ENCODE measurements at regions not wholly inside any gene's neighbourhood (a gene's known extent, or its start where the extent isn't known, plus 50 kb on each side); places are given as distances from the start of the nearest gene placed in this dataset.

DNA sequence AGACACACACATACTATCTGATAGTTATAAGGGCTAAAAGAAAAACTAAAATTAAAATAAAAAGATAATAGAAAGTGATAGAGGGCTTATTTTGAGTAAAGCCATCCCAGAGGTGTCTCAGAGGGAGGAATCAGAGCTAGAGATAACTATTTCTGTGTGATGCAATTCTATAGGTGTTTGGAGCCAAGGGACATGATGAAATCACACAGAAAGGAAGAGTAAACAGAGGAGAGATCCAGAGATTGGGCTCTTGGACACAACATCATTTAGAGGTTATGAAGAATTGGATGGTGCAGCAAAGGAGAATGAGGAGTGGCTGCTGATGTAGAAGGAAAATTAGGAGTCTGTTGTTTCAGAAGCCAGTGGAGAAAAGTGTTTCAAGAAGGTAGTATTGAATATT is 393.5 kb downstream of the DIRAS2 start:
- H3K9me3 Mint-ChIP-seq: no peaks in the 10 kb centered on the region
- no peak overlapping the region for H3K4me3 Mint-ChIP-seq
- H3K27ac Mint-ChIP-seq: no peak overlapping the region

DNA sequence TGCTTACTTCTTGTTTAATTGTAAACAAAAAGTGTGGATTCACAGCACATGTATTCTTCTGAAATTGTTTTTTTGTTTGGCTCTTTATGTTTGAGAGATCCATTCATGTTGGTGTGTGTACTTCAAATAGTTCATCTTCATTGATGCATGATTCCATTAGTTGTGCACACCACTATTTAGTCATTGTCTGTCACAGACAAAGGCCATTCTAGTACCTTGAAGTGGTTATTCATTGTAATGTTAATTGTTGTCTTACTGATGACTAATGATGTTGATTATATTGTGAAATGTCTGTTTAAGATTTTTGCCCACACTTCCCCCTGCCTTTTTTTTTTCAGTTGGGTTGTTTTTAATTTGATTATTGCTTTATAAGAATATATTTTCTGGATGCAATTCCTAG is 391.3 kb downstream of the DIRAS2 start:
- no peaks in the 10 kb centered on the region for H3K36me3 Mint-ChIP-seq (ENCODE audit: low read depth)
- peaks cover 4% of the 10 kb centered on the region for H3K27me3 Mint-ChIP-seq
- H3K4me1 Mint-ChIP-seq (ENCODE audit: low read depth): no peaks in the 10 kb centered on the region
- no peak overlapping the region for H3K4me3 Mint-ChIP-seq
- H3K27ac Mint-ChIP-seq: no peak overlapping the region
- H3K9me3 Mint-ChIP-seq: no peaks in the 10 kb centered on the region

More for the DNA sequence above, 393.5 kb downstream of the DIRAS2 start:
- no peaks in the 10 kb centered on the region for H3K36me3 Mint-ChIP-seq (ENCODE audit: low read depth)
- H3K4me1 Mint-ChIP-seq (ENCODE audit: low read depth): no peaks in the 10 kb centered on the region
- H3K27me3 Mint-ChIP-seq: peaks cover 4% of the 10 kb centered on the region

- H3K27ac Mint-ChIP-seq: no peak overlapping the region
- H3K4me1 Mint-ChIP-seq (ENCODE audit: low read depth): no peaks in the 10 kb centered on the region
- peaks cover 9% of the 10 kb centered on the region for H3K9me3 Mint-ChIP-seq
- H3K36me3 Mint-ChIP-seq (ENCODE audit: low read depth): no peaks in the 10 kb centered on the region
- H3K27me3 Mint-ChIP-seq: peaks cover 12% of the 10 kb centered on the region
- H3K4me3 Mint-ChIP-seq: no peak overlapping the region
Observed at GRCh38 chr9:90256345-90256744, 386.3 kb downstream of the DIRAS2 start.

DNA sequence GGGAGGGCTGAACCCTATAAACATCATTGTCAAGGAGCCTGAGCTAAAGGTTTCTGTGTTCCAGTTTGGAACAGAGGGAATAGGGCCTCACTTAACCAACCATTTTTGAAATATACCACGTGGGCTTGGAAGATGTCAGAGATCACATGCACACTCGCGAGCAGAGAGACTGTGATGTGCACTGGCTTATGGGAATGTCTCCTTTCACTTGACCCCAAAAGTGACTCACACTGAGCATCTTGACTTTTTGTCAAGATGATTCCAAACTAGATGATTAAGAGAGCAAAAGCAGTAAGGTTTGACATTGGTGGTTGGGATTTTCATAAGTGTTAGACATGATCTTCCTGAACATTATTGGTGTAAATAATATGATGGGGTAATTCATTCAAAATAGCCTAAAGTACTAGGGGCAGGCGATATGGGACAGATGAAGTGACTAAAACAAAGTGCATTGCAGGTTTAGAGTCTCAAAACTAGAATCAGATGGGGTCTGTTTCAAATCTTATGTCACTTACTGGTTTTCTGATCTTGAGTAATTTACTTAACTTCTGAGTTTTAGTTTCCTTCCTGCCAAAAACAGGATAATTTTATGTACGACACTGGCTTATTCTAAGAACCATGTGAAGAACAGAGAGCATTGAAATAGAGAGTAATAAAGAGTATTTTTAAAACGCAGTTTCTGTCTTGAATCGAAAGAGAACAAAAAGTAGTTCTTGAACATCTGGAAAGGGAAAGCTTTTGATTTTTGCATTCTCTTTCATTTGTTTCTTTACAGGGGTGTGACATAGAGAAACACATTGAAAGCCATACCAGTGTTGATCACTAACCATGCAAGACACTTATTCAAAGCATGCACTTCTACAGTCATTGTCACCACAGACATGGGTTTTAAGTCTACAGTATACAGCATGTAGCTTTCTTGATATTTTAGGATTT is 383.0 kb downstream of the DIRAS2 start:
- Mint-ChIP-seq H3K9me3 (peaks cover 14% of the 10 kb centered on the region), H3K27ac (no peak overlapping the region), H3K4me1 (ENCODE audit: low read depth) (no peaks in the 10 kb centered on the region), H3K4me3 (no peak overlapping the region), H3K36me3 (ENCODE audit: low read depth) (no peaks in the 10 kb centered on the region), H3K27me3 (peaks cover 12% of the 10 kb centered on the region)

DNA sequence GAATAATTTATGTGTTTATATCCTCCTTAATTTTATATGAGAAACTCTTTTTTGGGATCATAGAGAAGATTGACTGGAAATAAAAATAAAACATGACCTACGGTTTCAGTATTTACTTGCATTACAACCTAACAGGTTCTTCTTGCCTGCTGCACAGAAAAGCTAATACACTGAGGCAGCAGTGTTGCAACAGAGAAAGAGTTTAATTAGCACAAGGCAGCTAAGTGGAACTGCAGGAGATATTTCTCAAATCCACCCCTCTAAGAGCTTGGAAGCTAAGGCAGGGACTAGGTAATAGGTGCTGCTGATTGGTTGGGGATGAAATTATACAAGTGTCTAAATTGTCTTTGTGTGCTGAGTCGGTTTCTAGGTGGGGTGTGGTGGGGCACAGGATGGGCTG is 380.9 kb downstream of the DIRAS2 start:
- H3K36me3 Mint-ChIP-seq (ENCODE audit: low read depth): no peaks in the 10 kb centered on the region
- H3K4me3 Mint-ChIP-seq: no peak overlapping the region
- H3K27ac Mint-ChIP-seq: no peak overlapping the region
- peaks cover 16% of the 10 kb centered on the region for H3K27me3 Mint-ChIP-seq
- no peaks in the 10 kb centered on the region for H3K4me1 Mint-ChIP-seq (ENCODE audit: low read depth)
- H3K9me3 Mint-ChIP-seq: peaks cover 14% of the 10 kb centered on the region

GRCh38 chr9:90268613-90269012 is 374.0 kb downstream of the DIRAS2 start:
- Mint-ChIP-seq H3K4me1 (ENCODE audit: low read depth) (no peaks in the 10 kb centered on the region), H3K9me3 (no peaks in the 10 kb centered on the region), H3K27ac (no peak overlapping the region), H3K36me3 (ENCODE audit: low read depth) (no peaks in the 10 kb centered on the region), H3K4me3 (no peak overlapping the region), H3K27me3 (peaks cover 25% of the 10 kb centered on the region)

DNA sequence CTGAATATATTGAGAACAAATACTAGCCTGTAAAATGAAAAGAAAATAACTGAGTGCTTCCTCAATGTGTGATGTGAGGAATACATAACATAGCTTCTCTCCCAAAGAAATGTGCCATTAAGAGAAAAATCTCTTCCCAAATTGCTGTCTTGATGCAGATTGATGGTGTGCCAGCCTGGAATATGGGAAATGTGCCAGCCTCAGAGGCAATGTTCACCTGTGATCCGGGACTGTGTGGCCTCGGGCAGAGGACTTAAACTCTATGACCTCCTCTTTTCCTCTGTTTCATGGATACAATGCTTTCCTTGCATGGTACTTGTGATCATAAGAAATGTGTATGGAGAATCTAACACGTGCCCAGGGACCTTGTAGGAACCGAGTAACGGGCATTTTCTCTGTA is 370.9 kb downstream of the DIRAS2 start:
- Mint-ChIP-seq H3K36me3 (ENCODE audit: low read depth) (no peaks in the 10 kb centered on the region), H3K4me3 (no peak overlapping the region), H3K27ac (no peak overlapping the region), H3K9me3 (no peaks in the 10 kb centered on the region), H3K4me1 (ENCODE audit: low read depth) (no peaks in the 10 kb centered on the region), H3K27me3 (peaks cover 28% of the 10 kb centered on the region)

GRCh38 chr9:90274725-90275124 is 367.9 kb downstream of the DIRAS2 start:
- peaks cover 29% of the 10 kb centered on the region for H3K27me3 Mint-ChIP-seq
- H3K9me3 Mint-ChIP-seq: no peaks in the 10 kb centered on the region
- H3K4me1 Mint-ChIP-seq (ENCODE audit: low read depth): no peaks in the 10 kb centered on the region
- no peak overlapping the region for H3K4me3 Mint-ChIP-seq
- H3K36me3 Mint-ChIP-seq (ENCODE audit: low read depth): no peaks in the 10 kb centered on the region
- H3K27ac Mint-ChIP-seq: no peak overlapping the region

- Mint-ChIP-seq H3K27me3 (peaks cover 4% of the 10 kb centered on the region), H3K27ac (no peak overlapping the region), H3K4me1 (ENCODE audit: low read depth) (no peaks in the 10 kb centered on the region), H3K9me3 (no peaks in the 10 kb centered on the region), H3K36me3 (ENCODE audit: low read depth) (no peaks in the 10 kb centered on the region), H3K4me3 (no peak overlapping the region)
Observed at GRCh38 chr9:90285946-90286345, 356.7 kb downstream of the DIRAS2 start.

GRCh38 chr9:90287567-90288274 is 354.9 kb downstream of the DIRAS2 start:
- no peaks in the 10 kb centered on the region for H3K4me1 Mint-ChIP-seq (ENCODE audit: low read depth)
- no peaks in the 10 kb centered on the region for H3K36me3 Mint-ChIP-seq (ENCODE audit: low read depth)
- H3K27ac Mint-ChIP-seq: no peak overlapping the region
- peaks cover 4% of the 10 kb centered on the region for H3K27me3 Mint-ChIP-seq
- H3K4me3 Mint-ChIP-seq: no peak overlapping the region
- H3K9me3 Mint-ChIP-seq: no peaks in the 10 kb centered on the region

GRCh38 chr9:90288275-90288639 is 354.4 kb downstream of the DIRAS2 start:
- H3K27ac Mint-ChIP-seq: no peak overlapping the region
- H3K4me3 Mint-ChIP-seq: no peak overlapping the region
- no peaks in the 10 kb centered on the region for H3K4me1 Mint-ChIP-seq (ENCODE audit: low read depth)
- no peaks in the 10 kb centered on the region for H3K36me3 Mint-ChIP-seq (ENCODE audit: low read depth)
- H3K27me3 Mint-ChIP-seq: peaks cover 8% of the 10 kb centered on the region
- no peaks in the 10 kb centered on the region for H3K9me3 Mint-ChIP-seq

DNA sequence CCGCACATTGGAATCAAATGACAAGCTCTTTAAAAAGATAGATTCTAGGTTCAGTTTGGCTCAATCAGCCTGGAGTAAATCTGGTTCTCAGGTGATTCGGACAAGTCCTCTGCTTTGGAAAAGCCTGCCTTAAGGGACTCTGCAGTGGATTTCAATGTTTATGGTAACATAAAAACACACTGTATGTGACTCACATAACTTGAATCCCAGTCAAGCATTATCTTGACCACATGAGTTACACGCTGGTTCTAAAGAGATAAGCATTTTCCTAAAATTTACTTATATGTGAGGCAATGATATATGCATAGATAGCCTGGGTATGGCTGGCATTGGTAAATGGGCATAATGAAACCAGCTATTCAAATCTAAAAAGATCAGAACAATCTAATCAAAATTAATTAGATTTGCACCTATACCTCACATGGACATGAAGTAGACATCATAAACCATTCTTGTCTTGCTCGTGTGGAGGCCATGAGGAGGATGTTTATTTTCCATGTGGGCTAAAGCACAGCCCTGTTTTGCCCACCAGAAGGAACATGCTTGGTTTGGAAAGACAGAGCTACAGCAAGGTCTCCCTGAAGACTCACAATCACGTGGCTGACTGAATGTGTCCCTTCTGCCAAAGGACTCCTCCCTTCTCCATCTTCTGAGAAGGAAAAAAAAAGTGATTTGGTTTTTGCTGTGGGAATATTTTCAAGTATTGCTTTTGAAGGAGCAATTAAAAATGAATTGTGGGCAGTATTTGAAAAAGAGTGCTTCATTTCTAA is 351.7 kb downstream of the DIRAS2 start:
- no peak overlapping the region for H3K27ac Mint-ChIP-seq
- peaks cover 13% of the 10 kb centered on the region for H3K27me3 Mint-ChIP-seq
- H3K36me3 Mint-ChIP-seq (ENCODE audit: low read depth): no peaks in the 10 kb centered on the region
- no peaks in the 10 kb centered on the region for H3K4me1 Mint-ChIP-seq (ENCODE audit: low read depth)
- H3K9me3 Mint-ChIP-seq: no peaks in the 10 kb centered on the region
- H3K4me3 Mint-ChIP-seq: no peak overlapping the region

DNA sequence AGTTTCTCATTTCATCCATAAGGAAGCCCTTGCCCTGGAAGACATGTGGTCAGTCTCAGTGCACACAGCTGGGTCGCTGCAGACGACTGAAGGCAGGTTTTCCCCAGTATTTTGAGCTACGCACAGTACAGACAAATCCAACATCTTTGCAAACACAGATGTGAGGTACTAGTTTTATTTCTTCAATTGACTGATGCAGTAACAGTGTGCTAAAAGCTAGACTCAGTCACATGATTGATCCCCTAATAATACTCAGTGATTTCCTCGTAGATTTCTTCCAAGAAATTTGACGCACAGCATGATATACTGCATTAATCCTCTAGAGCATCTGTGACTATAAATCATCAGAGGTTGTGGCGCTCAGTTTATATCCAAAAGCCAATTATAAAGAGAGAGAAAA is 346.1 kb downstream of the DIRAS2 start:
- Mint-ChIP-seq H3K9me3 (no peaks in the 10 kb centered on the region), H3K4me1 (ENCODE audit: low read depth) (no peaks in the 10 kb centered on the region), H3K4me3 (no peak overlapping the region)

DNA sequence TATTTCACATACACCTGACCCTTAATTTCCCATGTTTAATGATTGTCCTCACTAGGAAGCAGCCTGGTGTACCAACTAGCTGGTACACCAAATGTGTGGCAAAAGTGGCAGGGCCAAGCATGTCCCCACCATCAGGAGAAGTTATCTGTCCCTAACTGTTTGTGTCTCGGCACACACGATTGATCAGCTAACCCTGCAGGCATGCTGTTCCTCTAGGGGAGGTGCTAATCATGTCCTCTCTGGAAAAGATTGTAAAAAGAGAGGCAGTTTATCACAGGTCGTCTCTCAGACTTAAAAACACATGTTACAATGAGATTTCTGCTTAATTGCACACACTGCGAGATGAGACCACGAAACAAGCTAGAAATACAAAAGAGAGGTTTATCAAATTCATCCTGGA is 342.7 kb downstream of the DIRAS2 start:
- Mint-ChIP-seq H3K27ac (no peak overlapping the region), H3K4me3 (no peak overlapping the region), H3K27me3 (peaks cover 30% of the 10 kb centered on the region), H3K36me3 (ENCODE audit: low read depth) (no peaks in the 10 kb centered on the region), H3K9me3 (no peaks in the 10 kb centered on the region), H3K4me1 (ENCODE audit: low read depth) (no peaks in the 10 kb centered on the region)

More for the DNA sequence above, 346.1 kb downstream of the DIRAS2 start:
- H3K36me3 Mint-ChIP-seq (ENCODE audit: low read depth): no peaks in the 10 kb centered on the region
- H3K27me3 Mint-ChIP-seq: peaks cover 24% of the 10 kb centered on the region
- no peak overlapping the region for H3K27ac Mint-ChIP-seq

Data from stimulated activated naive CD8-positive, alpha-beta T cell treated with anti-CD3 and anti-CD28 coated beads, Interleukin-15, Interleukin-2, amounts not matched to agents 100 ng/mL and 50 ng/mL, for 24 hours (primary cell).